ENCODE measurements at regions not wholly inside any gene's neighbourhood (a gene's known extent, or its start where the extent isn't known, plus 50 kb on each side); places are given as distances from the start of the nearest gene placed in this dataset.
"Not testable (repeated sequence)": the region's sequence is repeated elsewhere in the genome, so short reads cannot be mapped to it uniquely, and the experiment has no call there.

- DNase-seq (ENCODE audit: low read depth): no peak
- ChIA-PET POLR2A (no interaction called here), CTCF (no interaction called here)
- H3K4me3 ChIP-seq (ENCODE audit: low read depth, low read length): no peak overlapping the region
- TF ChIP-seq CTCF (IDR thresholded peaks at IDR 0.05; ENCODE audit: insufficient read depth, low read depth, low read length): no peak
- no peaks in the 10 kb centered on the region for H3K36me3 ChIP-seq (ENCODE audit: control insufficient read depth, insufficient read depth, low read length)
- H3K27me3 ChIP-seq (ENCODE audit: control insufficient read depth, insufficient read depth, low read length): no peaks in the 10 kb centered on the region
These were observed 143.0 kb upstream of the THBS2 start for GRCh38 chr6:169396554-169397163.

- DNase-seq (ENCODE audit: low read depth); H3K27me3 ChIP-seq (ENCODE audit: control insufficient read depth, insufficient read depth, low read length); CTCF ChIA-PET; POLR2A ChIA-PET; H3K4me3 ChIP-seq (ENCODE audit: low read depth, low read length); H3K36me3 ChIP-seq (ENCODE audit: control insufficient read depth, insufficient read depth, low read length): not testable (repeated sequence)
These were observed 142.4 kb upstream of the THBS2 start for GRCh38 chr6:169396009-169396539.

GRCh38 chr6:169395080-169395805 lies 141.6 kb upstream of the THBS2 start:
- no peak for TF ChIP-seq CTCF (IDR thresholded peaks at IDR 0.05; ENCODE audit: insufficient read depth, low read depth, low read length)
- DNase-seq (ENCODE audit: low read depth): no peak
- ChIA-PET CTCF (no interaction called here), POLR2A (no interaction called here)
- Histone ChIP-seq H3K27me3 (ENCODE audit: control insufficient read depth, insufficient read depth, low read length) (no peaks in the 10 kb centered on the region), H3K4me3 (ENCODE audit: low read depth, low read length) (no peak overlapping the region), H3K36me3 (ENCODE audit: control insufficient read depth, insufficient read depth, low read length) (no peaks in the 10 kb centered on the region)

- TF ChIP-seq CTCF (IDR thresholded peaks at IDR 0.05; ENCODE audit: insufficient read depth, low read depth, low read length): no peak
- no peak overlapping the region for H3K4me3 ChIP-seq (ENCODE audit: low read depth, low read length)
- no peaks in the 10 kb centered on the region for H3K27me3 ChIP-seq (ENCODE audit: control insufficient read depth, insufficient read depth, low read length)
- ChIA-PET POLR2A (no interaction called here), CTCF (no interaction called here)
- no peak for DNase-seq (ENCODE audit: low read depth)
- H3K36me3 ChIP-seq (ENCODE audit: control insufficient read depth, insufficient read depth, low read length): no peaks in the 10 kb centered on the region
These were observed 140.1 kb upstream of the THBS2 start for GRCh38 chr6:169393753-169394152.

- no peak for DNase-seq (ENCODE audit: low read depth)
- H3K36me3 ChIP-seq (ENCODE audit: control insufficient read depth, insufficient read depth, low read length): no peaks in the 10 kb centered on the region
- TF ChIP-seq CTCF (IDR thresholded peaks at IDR 0.05; ENCODE audit: insufficient read depth, low read depth, low read length): no peak
- no peak overlapping the region for H3K4me3 ChIP-seq (ENCODE audit: low read depth, low read length)
- no peaks in the 10 kb centered on the region for H3K27me3 ChIP-seq (ENCODE audit: control insufficient read depth, insufficient read depth, low read length)
- ChIA-PET CTCF (interaction anchor here (0.9 kb wide), 1 partner anchor 18 kb away, joined by 3 read pairs; no protein-coding TSS in a partner anchor), POLR2A (no interaction called here)
These were observed 137.9 kb upstream of the THBS2 start for GRCh38 chr6:169391473-169392071.
